Liver (tissue), 8 donors: ENCODE measurements at regions not wholly inside any gene's neighbourhood (a gene's known extent, or its start where the extent isn't known, plus 50 kb on each side); places are given as distances from the start of the nearest gene placed in this dataset.

Source experiments
- DNase-seq: peaks from one replicate; pipeline ENCODE4 v3.0.0-alpha.2; 2017; ENCODE audit warnings: low spot score
- H3K27ac ChIP-seq, 2 donors: one replicate each; pipeline ENCODE4 v1.7.0; 2013; ENCODE audit warnings: inconsistent platforms in 2 of 2, low read length in 2 of 2, control low read depth in 1 of 2, low read depth in 1 of 2, mild to moderate bottlenecking in 1 of 2
- H3K27me3 ChIP-seq, 4 donors: one replicate each; pipeline versions ENCODE4 v1.6.1 to v1.7.0; 2013; ENCODE audit warnings: low read length in 3 of 4, inconsistent platforms in 1 of 4, mild to moderate bottlenecking in 1 of 4, moderate library complexity in 1 of 4; ENCODE audit not compliant: control insufficient read depth in 4 of 4, insufficient read depth in 4 of 4
- H3K36me3 ChIP-seq, 4 donors: one replicate each; pipeline versions ENCODE4 v1.6.1 to v1.7.0; 2013; ENCODE audit warnings: low read length in 3 of 4, mild to moderate bottlenecking in 3 of 4, low read depth in 1 of 4, moderate library complexity in 1 of 4; ENCODE audit not compliant: control insufficient read depth in 4 of 4, insufficient read depth in 3 of 4
- H3K4me1 ChIP-seq, 4 donors: one replicate each; pipeline versions ENCODE4 v1.6.1 to v1.7.0; 2013; ENCODE audit warnings: low read length in 3 of 4, mild to moderate bottlenecking in 3 of 4, moderate library complexity in 1 of 4; ENCODE audit not compliant: control insufficient read depth in 4 of 4, insufficient read depth in 4 of 4
- H3K4me3 ChIP-seq, 3 donors: one replicate each; pipeline versions ENCODE4 v1.6.1 to v1.7.0; 2013; ENCODE audit warnings: low read length in 3 of 3, control low read depth in 1 of 3, low read depth in 1 of 3, mild to moderate bottlenecking in 1 of 3
- H3K9ac ChIP-seq, 2 donors: one replicate each; pipeline ENCODE4 v1.7.0; 2013; ENCODE audit warnings: low read length in 2 of 2, mild to moderate bottlenecking in 2 of 2, moderate library complexity in 2 of 2, control low read depth in 1 of 2, low read depth in 1 of 2
- H3K9me3 ChIP-seq, 4 donors: one replicate each; pipeline versions ENCODE4 v1.6.1 to v1.7.0; 2013; ENCODE audit warnings: low read length in 3 of 4; ENCODE audit not compliant: control insufficient read depth in 4 of 4
- ATF3 ChIP-seq: IDR thresholded peaks from 2 replicates; pipeline ENCODE4 v1.6.1; 2016; ENCODE audit warnings: antibody characterized with exemption
- EGR1 ChIP-seq, 2 donors: IDR thresholded peaks; 2 replicates each; pipeline ENCODE4 v1.6.1; 2016 to 2018; ENCODE audit warnings: antibody characterized with exemption in 2 of 2, low read depth in 2 of 2
- FOXA1 ChIP-seq: IDR thresholded peaks from 2 replicates; pipeline ENCODE4 v1.6.1; 2016; ENCODE audit warnings: antibody characterized with exemption
- FOXA2 ChIP-seq: IDR thresholded peaks from 2 replicates; pipeline ENCODE4 v1.6.1; 2016; ENCODE audit warnings: antibody characterized with exemption
- GABPA ChIP-seq, 2 donors: IDR thresholded peaks in 1 of 2; conservative IDR thresholded peaks in 1 of 2; 2 replicates each; pipeline ENCODE4 v1.6.1; 2016; ENCODE audit warnings: antibody characterized with exemption in 2 of 2, mild to moderate bottlenecking in 1 of 2, moderate library complexity in 1 of 2
- HNF4A ChIP-seq, 2 donors: conservative IDR thresholded peaks; 2 replicates each; pipeline ENCODE4 v1.6.1; 2016; ENCODE audit warnings: antibody characterized with exemption in 2 of 2, mild to moderate bottlenecking in 2 of 2
- HNF4G ChIP-seq: IDR thresholded peaks from 2 replicates; pipeline ENCODE4 v1.6.1; 2016; ENCODE audit warnings: antibody characterized with exemption
- JUND ChIP-seq, 2 donors: IDR thresholded peaks; 2 replicates each; pipeline ENCODE4 v1.6.1; 2016; ENCODE audit warnings: antibody characterized with exemption in 2 of 2
- MAX ChIP-seq: IDR thresholded peaks from 2 replicates; pipeline ENCODE4 v1.6.1; 2016; ENCODE audit warnings: antibody characterized with exemption
- NR2F2 ChIP-seq: IDR thresholded peaks from 2 replicates; pipeline ENCODE4 v1.6.1; 2016; ENCODE audit warnings: antibody characterized with exemption
- RAD21 ChIP-seq, 2 donors: IDR thresholded peaks; 2 replicates each; pipeline ENCODE4 v1.6.1; 2016; ENCODE audit warnings: antibody characterized with exemption in 2 of 2, mild to moderate bottlenecking in 2 of 2
- REST ChIP-seq: IDR thresholded peaks from 2 replicates; pipeline ENCODE4 v1.6.1; 2016; ENCODE audit warnings: antibody characterized with exemption, mild to moderate bottlenecking
- RXRA ChIP-seq, 2 donors: IDR thresholded peaks; 2 replicates each; pipeline ENCODE4 v1.6.1; 2017 to 2018; ENCODE audit warnings: antibody characterized with exemption in 2 of 2, mild to moderate bottlenecking in 1 of 2
- SP1 ChIP-seq: IDR thresholded peaks from 2 replicates; pipeline ENCODE4 v1.6.1; 2018; ENCODE audit warnings: antibody characterized with exemption, mild to moderate bottlenecking
- TAF1 ChIP-seq: conservative IDR thresholded peaks from 2 replicates; pipeline ENCODE4 v1.6.1; 2016; ENCODE audit warnings: antibody characterized with exemption, mild to moderate bottlenecking
- YY1 ChIP-seq: IDR thresholded peaks from 2 replicates; pipeline ENCODE4 v1.6.1; 2016; ENCODE audit warnings: antibody characterized with exemption, mild to moderate bottlenecking
- ZBTB33 ChIP-seq: IDR thresholded peaks from 2 replicates; pipeline ENCODE4 v1.6.1; 2016; ENCODE audit warnings: antibody characterized with exemption
- WGBS: extraction: QIAGEN DNeasy Blood & Tissue Kit; methylation state at CpG from one replicate; pipeline ENCODE4 v1.1.7; 2013; 5-methylcytosine and 5-hydroxymethylcytosine counted together
- TF ChIP-seq, protein P1 (sequence below): fragments of 150-350 bp; IDR thresholded peaks from 2 replicates; pipeline ENCODE4 v1.5.1; 2017; ENCODE audit warnings: improper control_type of control experiment, low read depth, low read length; ENCODE audit not compliant: missing input control
- donor health status: healthy.
- donor health status: healthy.
- donor health status: healthy.
- donor health status: healthy.
- donor health status: healthy.

GRCh38 chr13:44103429-44104196 lies 223.9 kb downstream of the LACC1 start:
- Histone ChIP-seq H3K9me3 (peaks cover 0 to 4% (median 0%) of the 10 kb centered on the region in 4 donors), H3K27ac (peak overlapping the region in 1 of 2 donors; percentile 15), H3K4me3 (no peak overlapping the region), H3K4me1 (peaks cover 14 to 54% (median 43%) of the 10 kb centered on the region in 4 donors), H3K36me3 (no peaks in the 10 kb centered on the region), H3K9ac (no peak overlapping the region), H3K27me3 (no peaks in the 10 kb centered on the region)
- WGBS = 62% methylated on average over 10 of the region's 10 CpGs
- DNase-seq = no peak
- TF ChIP-seq MAX (peak; percentile 44), ZBTB33 (peak; percentile 20), JUND (IDR thresholded peaks at IDR 0.05) (peak in 1 of 2 donors; percentile 48), YY1 (peak; percentile 48), REST (no peak), RAD21 (IDR thresholded peaks at IDR 0.05) (peak in 1 of 2 donors; percentile 44), ATF3 (no peak), FOXA2 (no peak), RXRA (IDR thresholded peaks at IDR 0.05) (peak; percentile 92 to 93), FOXA1 (no peak), SP1 (peak; percentile 66), HNF4G (peak; percentile 53), TAF1 (no peak), HNF4A (conservative IDR thresholded peaks at IDR 0.05) (peak; percentile 74), NR2F2 (peak; percentile 48), EGR1 (IDR thresholded peaks at IDR 0.05; ENCODE audit: low read depth in 2 of 2) (no peak), GABPA (IDR thresholded peaks at IDR 0.05 in 1 of 2, conservative IDR thresholded peaks at IDR 0.05 in 1 of 2) (no peak)
- TF ChIP-seq, protein P1, sequence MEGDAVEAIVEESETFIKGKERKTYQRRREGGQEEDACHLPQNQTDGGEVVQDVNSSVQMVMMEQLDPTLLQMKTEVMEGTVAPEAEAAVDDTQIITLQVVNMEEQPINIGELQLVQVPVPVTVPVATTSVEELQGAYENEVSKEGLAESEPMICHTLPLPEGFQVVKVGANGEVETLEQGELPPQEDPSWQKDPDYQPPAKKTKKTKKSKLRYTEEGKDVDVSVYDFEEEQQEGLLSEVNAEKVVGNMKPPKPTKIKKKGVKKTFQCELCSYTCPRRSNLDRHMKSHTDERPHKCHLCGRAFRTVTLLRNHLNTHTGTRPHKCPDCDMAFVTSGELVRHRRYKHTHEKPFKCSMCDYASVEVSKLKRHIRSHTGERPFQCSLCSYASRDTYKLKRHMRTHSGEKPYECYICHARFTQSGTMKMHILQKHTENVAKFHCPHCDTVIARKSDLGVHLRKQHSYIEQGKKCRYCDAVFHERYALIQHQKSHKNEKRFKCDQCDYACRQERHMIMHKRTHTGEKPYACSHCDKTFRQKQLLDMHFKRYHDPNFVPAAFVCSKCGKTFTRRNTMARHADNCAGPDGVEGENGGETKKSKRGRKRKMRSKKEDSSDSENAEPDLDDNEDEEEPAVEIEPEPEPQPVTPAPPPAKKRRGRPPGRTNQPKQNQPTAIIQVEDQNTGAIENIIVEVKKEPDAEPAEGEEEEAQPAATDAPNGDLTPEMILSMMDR = no peak
